H1 (cell line): ENCODE measurements at regions not wholly inside any gene's neighbourhood (a gene's known extent, or its start where the extent isn't known, plus 50 kb on each side); places are given as distances from the start of the nearest gene placed in this dataset.

ENCODE experiments used
- CHD1 ChIP-seq: IDR thresholded peaks from 2 replicates; pipeline ENCODE4 v1.6.1; 2012; ENCODE audit warnings: low read depth, low read length, improper control_type of control experiment
- CHD7 ChIP-seq: fragments of 300-600 bp; sonication (generic); IDR thresholded peaks from 2 replicates; pipeline ENCODE4 v1.7.1; 2012; ENCODE audit warnings: low read length, moderate library complexity, mild to moderate bottlenecking, inconsistent platforms; ENCODE audit not compliant: insufficient replicate concordance
- CREB1 ChIP-seq: IDR thresholded peaks from 2 replicates; pipeline ENCODE4 v1.6.1; 2012; ENCODE audit warnings: inconsistent platforms
- TEAD4 ChIP-seq: IDR thresholded peaks from 2 replicates; pipeline ENCODE4 v1.6.1; 2012; ENCODE audit warnings: low read depth, low read length, inconsistent platforms, mixed read lengths

DNA sequence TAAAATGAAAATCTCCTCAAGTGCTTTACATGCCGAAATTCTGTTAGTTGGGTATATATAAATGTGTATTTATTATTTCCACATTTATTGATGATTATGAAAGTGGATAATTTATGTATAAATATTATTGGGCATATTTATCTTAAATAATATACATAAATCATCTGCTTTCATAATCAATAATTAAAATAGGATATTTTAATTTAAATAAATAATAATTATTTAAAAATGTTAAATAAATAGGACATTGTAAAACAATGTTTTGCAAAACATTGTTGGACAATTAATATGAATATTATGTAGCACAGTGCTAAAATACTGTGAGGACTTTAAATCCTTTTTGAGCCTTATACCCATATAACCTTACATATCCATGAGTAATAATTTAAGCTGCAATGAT is 786.5 kb upstream of the CITED2 start (continued):
- TF ChIP-seq CHD7 (no peak), CREB1 (no peak), TEAD4 (no peak), CHD1 (no peak)
